ENCODE measurements at regions not wholly inside any gene's neighbourhood (a gene's known extent, or its start where the extent isn't known, plus 50 kb on each side); places are given as distances from the start of the nearest gene placed in this dataset.
"Not testable (repeated sequence)": the region's sequence is repeated elsewhere in the genome, so short reads cannot be mapped to it uniquely, and the experiment has no call there.

GRCh38 chr4:53907772-53908171 lies 156.6 kb downstream of the CHIC2 start:
- no peak overlapping the region for H3K4me3 ChIP-seq (ENCODE audit: low read length)
- peaks cover 21% of the 10 kb centered on the region for H3K4me1 ChIP-seq (ENCODE audit: insufficient read depth, low read length)

DNA sequence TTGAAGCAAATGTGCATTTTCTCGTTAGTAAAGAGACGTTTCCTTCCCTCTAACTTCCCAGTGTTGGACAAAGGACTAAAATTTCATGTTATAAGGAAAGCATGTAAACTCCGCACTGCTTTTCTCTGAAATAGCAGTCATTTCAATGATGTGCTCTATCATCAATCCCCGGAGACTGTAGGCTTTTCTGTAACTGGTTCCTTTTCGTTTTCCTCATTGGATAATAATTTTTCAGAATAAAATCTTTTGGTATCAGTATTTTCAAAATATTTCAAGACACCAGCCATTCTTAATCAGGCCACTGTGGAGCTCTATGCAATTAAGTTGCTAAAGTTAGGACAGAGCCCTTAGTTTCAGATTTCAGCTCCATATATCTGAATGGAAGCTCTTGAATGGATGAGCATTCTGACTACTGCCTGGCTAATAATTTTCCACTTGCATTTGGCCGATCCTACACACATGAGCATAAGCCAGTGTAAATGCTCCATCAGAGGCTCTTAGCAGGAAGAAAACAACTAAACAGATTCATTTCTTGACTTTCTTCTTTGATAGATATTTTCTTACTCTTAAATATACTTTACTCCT lies 157.7 kb downstream of the CHIC2 start:
- Histone ChIP-seq H3K4me3 (ENCODE audit: low read length) (no peak overlapping the region), H3K27me3 (ENCODE audit: insufficient read depth, low read length) (peaks cover 24% of the 10 kb centered on the region), H3K9me3 (ENCODE audit: low read depth, low read length) (no peaks in the 10 kb centered on the region), H3K4me1 (ENCODE audit: insufficient read depth, low read length) (peaks cover 21% of the 10 kb centered on the region)

More at GRCh38 chr4:53907772-53908171, 156.6 kb downstream of the CHIC2 start:
- H3K9me3 ChIP-seq (ENCODE audit: low read depth, low read length): no peaks in the 10 kb centered on the region
- peaks cover 24% of the 10 kb centered on the region for H3K27me3 ChIP-seq (ENCODE audit: insufficient read depth, low read length)

DNA sequence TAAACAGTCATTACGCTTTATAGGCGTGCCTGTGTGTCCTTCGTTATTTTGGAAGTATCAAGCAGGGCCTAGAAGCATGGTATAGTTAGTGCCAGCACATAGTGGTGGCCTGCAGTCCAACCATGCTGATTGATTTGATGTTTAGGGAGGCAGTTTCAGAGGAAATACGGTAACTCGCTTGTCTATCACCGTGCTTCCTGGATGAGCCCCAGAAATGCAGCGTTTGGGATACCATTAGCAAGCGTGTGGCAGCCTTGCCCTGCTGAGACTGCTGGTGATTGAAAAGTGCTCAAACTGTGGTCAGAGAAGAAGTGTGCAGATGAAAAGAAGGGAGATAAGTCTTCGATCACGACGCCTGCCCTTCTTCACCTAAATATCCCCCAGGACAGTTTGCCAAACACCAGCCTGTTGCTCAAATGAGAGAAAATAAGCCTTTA lies 158.4 kb downstream of the CHIC2 start:
- Histone ChIP-seq H3K4me3 (ENCODE audit: low read length) (peak overlapping the region; percentile 0), H3K4me1 (ENCODE audit: insufficient read depth, low read length) (peaks cover 21% of the 10 kb centered on the region), H3K27me3 (ENCODE audit: insufficient read depth, low read length) (peaks cover 24% of the 10 kb centered on the region), H3K9me3 (ENCODE audit: low read depth, low read length) (no peaks in the 10 kb centered on the region)

DNA sequence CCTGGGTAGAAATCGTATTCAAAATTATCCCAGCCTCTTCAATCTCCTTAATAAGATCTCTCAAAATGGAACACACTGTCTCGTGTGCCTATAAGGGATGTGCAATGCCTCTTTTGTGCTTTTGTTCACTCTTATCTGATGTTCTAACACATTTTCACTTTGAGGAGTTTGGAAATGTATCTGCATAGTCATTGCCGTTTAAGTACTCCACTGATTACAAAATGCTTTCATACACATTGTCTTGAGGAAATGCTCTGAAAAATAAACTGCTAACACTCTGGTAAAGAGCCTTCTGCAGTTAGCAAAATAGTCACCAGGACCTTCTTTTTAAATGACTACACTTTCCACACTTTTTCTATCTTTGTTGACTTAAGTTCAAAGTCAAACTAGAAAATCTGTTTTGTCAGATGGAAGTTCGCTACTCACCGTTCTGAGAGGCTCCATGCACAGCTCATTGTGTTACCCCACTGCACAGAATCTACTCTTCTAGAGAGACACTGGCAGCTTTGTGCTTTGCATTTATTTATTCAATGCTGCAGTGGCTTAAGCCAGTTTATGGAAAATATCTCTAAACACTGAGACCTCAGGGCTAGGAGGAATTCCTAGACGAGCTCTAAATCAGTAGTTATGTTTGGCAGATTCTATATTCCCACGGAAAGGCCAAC lies 159.0 kb downstream of the CHIC2 start:
- H3K9me3 ChIP-seq (ENCODE audit: low read depth, low read length): no peaks in the 10 kb centered on the region
- H3K27me3 ChIP-seq (ENCODE audit: insufficient read depth, low read length): peaks cover 24% of the 10 kb centered on the region
- H3K4me3 ChIP-seq (ENCODE audit: low read length): no peak overlapping the region
- H3K4me1 ChIP-seq (ENCODE audit: insufficient read depth, low read length): peaks cover 21% of the 10 kb centered on the region

DNA sequence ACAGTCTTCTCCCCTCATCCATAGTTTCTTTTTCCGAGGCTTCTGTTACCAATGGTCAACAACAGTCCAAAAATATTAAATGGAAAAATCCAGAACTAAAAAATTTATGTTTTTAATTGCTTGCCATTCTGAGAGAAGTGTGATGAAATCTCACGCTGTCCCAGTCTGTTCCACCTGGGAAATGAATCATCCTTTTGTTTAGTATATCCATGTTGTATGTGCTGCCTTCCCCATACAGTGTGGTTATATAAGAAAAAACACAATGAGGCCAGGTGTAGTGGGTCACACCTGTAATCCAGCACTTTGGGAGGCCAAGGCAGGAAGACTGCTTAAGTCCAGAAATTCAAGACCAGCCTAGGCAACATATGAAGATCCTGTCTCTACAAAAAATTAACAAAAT lies 161.6 kb downstream of the CHIC2 start:
- Histone ChIP-seq H3K4me1 (ENCODE audit: insufficient read depth, low read length) (peaks cover 11% of the 10 kb centered on the region), H3K27me3 (ENCODE audit: insufficient read depth, low read length) (peaks cover 19% of the 10 kb centered on the region), H3K9me3 (ENCODE audit: low read depth, low read length) (no peaks in the 10 kb centered on the region), H3K4me3 (ENCODE audit: low read length) (no peak overlapping the region)

- peaks cover 7% of the 10 kb centered on the region for H3K27me3 ChIP-seq (ENCODE audit: insufficient read depth, low read length)
- H3K9me3 ChIP-seq (ENCODE audit: low read depth, low read length): no peaks in the 10 kb centered on the region
- no peak overlapping the region for H3K4me3 ChIP-seq (ENCODE audit: low read length)
- H3K4me1 ChIP-seq (ENCODE audit: insufficient read depth, low read length): no peaks in the 10 kb centered on the region
Observed at GRCh38 chr4:53900271-53900649, 164.1 kb downstream of the CHIC2 start.

- no peaks in the 10 kb centered on the region for H3K9me3 ChIP-seq (ENCODE audit: low read depth, low read length)
- H3K4me3 ChIP-seq (ENCODE audit: low read length): no peak overlapping the region
- H3K27me3 ChIP-seq (ENCODE audit: insufficient read depth, low read length): peaks cover 7% of the 10 kb centered on the region
- H3K4me1 ChIP-seq (ENCODE audit: insufficient read depth, low read length): no peaks in the 10 kb centered on the region
Observed at GRCh38 chr4:53899586-53900270, 164.7 kb downstream of the CHIC2 start.

DNA sequence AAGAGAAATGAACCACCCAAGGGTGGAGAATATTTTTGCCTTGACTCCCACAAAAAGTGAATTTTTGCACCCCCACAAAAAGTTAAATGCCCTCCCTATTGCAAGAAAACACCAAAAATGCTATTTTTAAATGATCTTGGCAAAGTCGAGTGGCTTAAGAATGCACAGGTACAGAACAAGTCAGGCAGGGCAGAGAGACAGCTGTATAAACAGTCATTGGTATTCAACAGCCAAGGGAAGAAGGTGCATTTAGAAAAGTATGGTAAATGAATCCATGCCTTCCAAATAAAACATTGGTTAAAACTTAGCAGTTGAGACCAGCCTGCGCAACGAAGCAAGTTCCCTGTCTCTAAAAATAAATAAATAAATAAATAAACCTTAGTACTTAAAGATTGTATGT lies 169.3 kb downstream of the CHIC2 start:
- H3K9me3 ChIP-seq (ENCODE audit: low read depth, low read length): no peaks in the 10 kb centered on the region
- H3K4me3 ChIP-seq (ENCODE audit: low read length): no peak overlapping the region
- peaks cover 7% of the 10 kb centered on the region for H3K27me3 ChIP-seq (ENCODE audit: insufficient read depth, low read length)
- no peaks in the 10 kb centered on the region for H3K4me1 ChIP-seq (ENCODE audit: insufficient read depth, low read length)

DNA sequence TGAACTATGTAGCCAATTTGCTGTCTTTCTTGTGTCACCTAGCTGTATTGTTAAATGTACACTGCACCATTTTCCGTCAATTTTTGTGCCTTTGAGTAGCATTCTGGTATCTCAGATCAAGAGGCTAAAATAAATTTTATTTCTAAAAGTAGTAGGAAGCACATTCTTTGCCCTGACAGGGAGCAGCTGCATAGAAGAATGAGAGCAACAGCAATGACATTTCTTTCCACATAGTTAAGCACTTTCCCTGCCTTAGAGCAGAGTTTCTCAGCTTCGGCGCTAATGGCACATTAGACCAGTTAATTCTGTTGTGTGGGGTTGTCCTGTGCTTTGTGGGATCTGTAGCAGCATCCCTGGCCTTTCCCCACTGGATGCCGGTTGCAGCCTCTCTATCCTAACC lies 173.9 kb downstream of the CHIC2 start:
- Histone ChIP-seq H3K4me3 (ENCODE audit: low read length) (no peak overlapping the region), H3K9me3 (ENCODE audit: low read depth, low read length) (no peaks in the 10 kb centered on the region), H3K4me1 (ENCODE audit: insufficient read depth, low read length) (no peaks in the 10 kb centered on the region)

GRCh38 chr4:53889326-53890055 lies 174.9 kb downstream of the CHIC2 start:
- Histone ChIP-seq H3K4me1 (ENCODE audit: insufficient read depth, low read length) (no peaks in the 10 kb centered on the region), H3K27me3 (ENCODE audit: insufficient read depth, low read length) (no peaks in the 10 kb centered on the region), H3K9me3 (ENCODE audit: low read depth, low read length) (no peaks in the 10 kb centered on the region), H3K4me3 (ENCODE audit: low read length) (no peak overlapping the region)

More for the DNA sequence above, 173.9 kb downstream of the CHIC2 start:
- no peaks in the 10 kb centered on the region for H3K27me3 ChIP-seq (ENCODE audit: insufficient read depth, low read length)

GRCh38 chr4:53886090-53886489 lies 178.3 kb downstream of the CHIC2 start:
- H3K4me3 ChIP-seq (ENCODE audit: low read length): no peak overlapping the region
- no peaks in the 10 kb centered on the region for H3K27me3 ChIP-seq (ENCODE audit: insufficient read depth, low read length)
- no peaks in the 10 kb centered on the region for H3K4me1 ChIP-seq (ENCODE audit: insufficient read depth, low read length)
- H3K9me3 ChIP-seq (ENCODE audit: low read depth, low read length): no peaks in the 10 kb centered on the region

- no peaks in the 10 kb centered on the region for H3K9me3 ChIP-seq (ENCODE audit: low read depth, low read length)
- H3K4me1 ChIP-seq (ENCODE audit: insufficient read depth, low read length): no peaks in the 10 kb centered on the region
- H3K4me3 ChIP-seq (ENCODE audit: low read length): no peak overlapping the region
- H3K27me3 ChIP-seq (ENCODE audit: insufficient read depth, low read length): no peaks in the 10 kb centered on the region
Observed at GRCh38 chr4:53885668-53886067, 178.7 kb downstream of the CHIC2 start.

DNA sequence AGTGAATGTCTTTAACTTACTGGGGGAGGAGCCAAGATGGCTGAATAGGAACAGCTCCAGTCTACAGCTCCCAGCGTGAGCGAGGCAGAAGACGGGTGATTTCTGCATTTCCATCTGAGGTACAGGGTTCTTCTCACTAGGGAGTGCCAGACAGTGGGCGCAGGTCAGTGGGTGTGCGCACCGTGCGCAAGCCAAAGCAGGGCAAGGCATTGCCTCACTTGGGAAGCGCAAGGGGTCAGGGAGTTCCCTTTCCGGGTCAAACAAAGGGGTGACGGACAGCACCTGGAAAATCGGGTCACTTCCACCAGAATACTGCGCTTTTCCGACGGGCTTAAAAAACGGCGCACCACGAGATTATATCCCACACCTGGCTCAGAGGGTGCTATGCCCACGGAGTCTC lies 187.3 kb downstream of the CHIC2 start:
- not testable (repeated sequence) for H3K9me3 ChIP-seq (ENCODE audit: low read depth, low read length); H3K4me3 ChIP-seq (ENCODE audit: low read length); H3K4me1 ChIP-seq (ENCODE audit: insufficient read depth, low read length); H3K27me3 ChIP-seq (ENCODE audit: insufficient read depth, low read length)

DNA sequence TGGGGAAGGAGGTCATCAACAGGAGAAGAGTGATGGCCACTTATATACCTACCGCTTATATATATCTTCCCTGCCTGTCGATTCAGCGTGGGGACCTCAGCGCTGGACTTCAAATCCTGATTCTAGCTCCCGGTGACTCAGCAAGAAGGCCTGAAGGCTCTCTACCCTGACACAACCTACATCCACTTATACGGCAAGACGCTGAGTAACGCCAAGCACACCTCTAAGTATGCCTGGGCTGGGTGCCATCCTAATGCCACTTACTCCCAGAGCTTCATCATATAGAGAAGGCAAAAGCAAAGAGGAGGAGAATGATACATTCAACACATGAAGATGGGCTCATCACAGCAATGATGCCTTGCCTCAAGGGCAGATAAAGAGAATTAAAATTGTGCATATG lies 198.3 kb downstream of the CHIC2 start:
- Histone ChIP-seq H3K9me3 (ENCODE audit: low read depth, low read length) (no peaks in the 10 kb centered on the region), H3K4me1 (ENCODE audit: insufficient read depth, low read length) (no peaks in the 10 kb centered on the region), H3K27me3 (ENCODE audit: insufficient read depth, low read length) (no peaks in the 10 kb centered on the region), H3K4me3 (ENCODE audit: low read length) (no peak overlapping the region)

DNA sequence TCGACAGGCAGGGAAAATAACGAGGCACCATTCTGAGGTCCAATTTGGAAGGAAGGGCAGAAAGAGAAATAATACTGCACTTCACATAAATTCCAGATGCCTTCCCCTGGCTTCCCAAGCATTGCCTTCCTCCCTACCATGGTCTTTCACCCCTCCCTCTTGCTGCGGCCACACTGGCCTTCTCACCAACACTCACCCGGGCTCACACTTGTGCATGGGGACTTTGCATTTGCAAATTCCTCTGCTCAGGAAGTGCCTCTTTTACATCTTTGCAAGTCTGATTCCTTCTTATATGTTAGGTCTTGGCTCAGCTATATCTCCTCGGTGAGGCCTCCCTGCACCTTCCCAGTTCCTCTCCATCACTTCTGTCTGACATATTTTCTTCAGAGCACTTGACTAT lies 199.4 kb downstream of the CHIC2 start:
- no peak overlapping the region for H3K4me3 ChIP-seq (ENCODE audit: low read length)
- no peaks in the 10 kb centered on the region for H3K9me3 ChIP-seq (ENCODE audit: low read depth, low read length)
- H3K4me1 ChIP-seq (ENCODE audit: insufficient read depth, low read length): no peaks in the 10 kb centered on the region
- H3K27me3 ChIP-seq (ENCODE audit: insufficient read depth, low read length): no peaks in the 10 kb centered on the region
